ENCODE measurements at regions not wholly inside any gene's neighbourhood (a gene's known extent, or its start where the extent isn't known, plus 50 kb on each side); places are given as distances from the start of the nearest gene placed in this dataset.

DNA sequence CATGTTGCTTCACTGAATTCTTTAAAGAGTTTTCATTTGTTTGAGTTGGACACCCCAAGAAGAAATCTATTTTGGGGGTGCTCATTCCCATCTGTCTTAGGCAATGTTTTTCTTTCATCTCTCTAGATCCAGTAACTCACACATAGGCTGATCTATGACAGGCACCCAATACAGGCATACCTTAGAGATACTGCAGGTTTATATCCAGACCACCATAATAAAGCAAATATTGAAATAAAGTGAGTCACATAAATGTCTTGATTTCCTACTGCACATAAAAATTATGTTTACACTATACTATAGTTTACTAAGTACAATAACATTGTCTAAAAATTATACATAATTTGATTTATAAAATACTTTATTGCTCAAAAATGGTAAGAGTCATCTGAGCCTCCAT is 364.5 kb downstream of the MTRR start:
- TF ChIP-seq, protein P1, sequence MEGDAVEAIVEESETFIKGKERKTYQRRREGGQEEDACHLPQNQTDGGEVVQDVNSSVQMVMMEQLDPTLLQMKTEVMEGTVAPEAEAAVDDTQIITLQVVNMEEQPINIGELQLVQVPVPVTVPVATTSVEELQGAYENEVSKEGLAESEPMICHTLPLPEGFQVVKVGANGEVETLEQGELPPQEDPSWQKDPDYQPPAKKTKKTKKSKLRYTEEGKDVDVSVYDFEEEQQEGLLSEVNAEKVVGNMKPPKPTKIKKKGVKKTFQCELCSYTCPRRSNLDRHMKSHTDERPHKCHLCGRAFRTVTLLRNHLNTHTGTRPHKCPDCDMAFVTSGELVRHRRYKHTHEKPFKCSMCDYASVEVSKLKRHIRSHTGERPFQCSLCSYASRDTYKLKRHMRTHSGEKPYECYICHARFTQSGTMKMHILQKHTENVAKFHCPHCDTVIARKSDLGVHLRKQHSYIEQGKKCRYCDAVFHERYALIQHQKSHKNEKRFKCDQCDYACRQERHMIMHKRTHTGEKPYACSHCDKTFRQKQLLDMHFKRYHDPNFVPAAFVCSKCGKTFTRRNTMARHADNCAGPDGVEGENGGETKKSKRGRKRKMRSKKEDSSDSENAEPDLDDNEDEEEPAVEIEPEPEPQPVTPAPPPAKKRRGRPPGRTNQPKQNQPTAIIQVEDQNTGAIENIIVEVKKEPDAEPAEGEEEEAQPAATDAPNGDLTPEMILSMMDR (IDR thresholded peaks at IDR 0.05; ENCODE audit: unreplicated experiment) = no peak
- Mint-ChIP-seq H3K4me1 (ENCODE audit: low read depth, unreplicated experiment) (no peaks in the 10 kb centered on the region), H3K36me3 (ENCODE audit: insufficient read depth, unreplicated experiment) (no peaks in the 10 kb centered on the region), H3K9me3 (ENCODE audit: low read depth, unreplicated experiment) (peaks cover 19% of the 10 kb centered on the region), H3K27ac (ENCODE audit: unreplicated experiment) (no peak overlapping the region), H3K27me3 (ENCODE audit: unreplicated experiment) (no peaks in the 10 kb centered on the region), H3K4me3 (ENCODE audit: low read depth, unreplicated experiment) (no peak overlapping the region)
- intact Hi-C loops (cut with micrococcal nuclease; ENCODE audit: unreplicated experiment) = no loop called here
- no TSS peak for BruUV-seq (replicated peaks)
- CTCF ChIA-PET = interaction anchor here (0.7 kb wide), 1 partner anchor 419 kb away, joined by 5 read pairs; no protein-coding TSS in a partner anchor
- DNase-seq = no peak

DNA sequence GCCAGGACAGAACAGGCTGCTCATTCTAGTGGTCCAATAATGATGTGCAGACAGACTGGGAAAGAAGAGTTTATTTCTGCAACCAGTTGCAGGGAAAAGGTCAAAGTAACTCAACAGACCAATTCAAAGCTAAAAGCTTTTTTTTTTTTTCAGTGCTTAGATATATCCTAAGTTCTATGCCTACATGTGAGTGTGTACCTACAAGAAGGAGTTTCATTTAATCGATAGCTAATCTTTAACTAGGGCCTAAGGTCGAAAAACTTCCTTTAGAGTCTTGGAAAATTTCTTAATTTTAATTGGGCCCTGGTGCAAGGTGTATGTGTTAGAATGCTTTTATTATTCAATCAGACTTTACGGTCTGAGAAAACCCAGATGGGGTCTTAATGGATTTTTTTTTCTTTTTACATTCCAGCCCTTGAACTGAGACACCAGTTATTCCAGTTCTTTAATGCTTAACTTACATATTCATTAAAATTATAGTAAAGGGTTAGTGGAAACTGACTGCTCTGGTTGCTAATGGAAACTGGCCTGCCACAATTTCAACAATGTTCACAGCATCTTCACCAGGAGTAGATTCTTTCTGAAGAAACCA is 365.3 kb downstream of the MTRR start:
- no peak for DNase-seq
- H3K36me3 Mint-ChIP-seq (ENCODE audit: insufficient read depth, unreplicated experiment) = no peaks in the 10 kb centered on the region
- TF ChIP-seq, protein P1 (IDR thresholded peaks at IDR 0.05; ENCODE audit: unreplicated experiment) = no peak
- no peaks in the 10 kb centered on the region for H3K27me3 Mint-ChIP-seq (ENCODE audit: unreplicated experiment)
- no peaks in the 10 kb centered on the region for H3K4me1 Mint-ChIP-seq (ENCODE audit: low read depth, unreplicated experiment)
- H3K27ac Mint-ChIP-seq (ENCODE audit: unreplicated experiment) = no peak overlapping the region
- CTCF ChIA-PET = interaction anchor here (0.7 kb wide), 1 partner anchor 418 kb away, joined by 5 read pairs; no protein-coding TSS in a partner anchor
- H3K9me3 Mint-ChIP-seq (ENCODE audit: low read depth, unreplicated experiment) = peaks cover 15% of the 10 kb centered on the region
- intact Hi-C loops (cut with micrococcal nuclease; ENCODE audit: unreplicated experiment) = no loop called here
- no peak overlapping the region for H3K4me3 Mint-ChIP-seq (ENCODE audit: low read depth, unreplicated experiment)
- BruUV-seq (replicated peaks) = no TSS peak

DNA sequence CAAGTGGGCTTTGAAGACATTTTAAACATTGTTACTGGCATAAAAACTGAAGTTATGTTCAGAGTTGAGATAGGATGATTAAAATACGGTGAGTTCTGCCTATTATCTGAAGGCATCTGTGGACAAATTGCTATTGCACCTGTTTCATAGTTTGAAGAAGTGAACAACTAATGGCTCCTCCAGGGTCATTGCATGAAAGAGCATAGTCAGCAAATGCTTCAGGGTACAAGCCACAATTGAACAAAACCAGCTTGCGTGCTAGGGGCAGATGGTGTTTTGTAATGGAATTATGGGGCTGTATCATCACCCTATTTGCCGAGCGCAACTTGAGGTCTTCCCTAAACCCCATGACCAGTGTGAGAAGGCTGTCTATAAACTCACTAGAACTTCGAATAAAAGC is 369.1 kb downstream of the MTRR start:
- peaks cover 13% of the 10 kb centered on the region for H3K9me3 Mint-ChIP-seq (ENCODE audit: low read depth, unreplicated experiment)
- intact Hi-C loops (cut with micrococcal nuclease; ENCODE audit: unreplicated experiment) = no loop called here
- no TSS peak for BruUV-seq (replicated peaks)
- no peaks in the 10 kb centered on the region for H3K27me3 Mint-ChIP-seq (ENCODE audit: unreplicated experiment)
- no peaks in the 10 kb centered on the region for H3K36me3 Mint-ChIP-seq (ENCODE audit: insufficient read depth, unreplicated experiment)
- TF ChIP-seq, protein P1 (IDR thresholded peaks at IDR 0.05; ENCODE audit: unreplicated experiment) = no peak
- no peak overlapping the region for H3K4me3 Mint-ChIP-seq (ENCODE audit: low read depth, unreplicated experiment)
- DNase-seq = no peak
- no peaks in the 10 kb centered on the region for H3K4me1 Mint-ChIP-seq (ENCODE audit: low read depth, unreplicated experiment)
- no peak overlapping the region for H3K27ac Mint-ChIP-seq (ENCODE audit: unreplicated experiment)
- CTCF ChIA-PET = no interaction called here

DNA sequence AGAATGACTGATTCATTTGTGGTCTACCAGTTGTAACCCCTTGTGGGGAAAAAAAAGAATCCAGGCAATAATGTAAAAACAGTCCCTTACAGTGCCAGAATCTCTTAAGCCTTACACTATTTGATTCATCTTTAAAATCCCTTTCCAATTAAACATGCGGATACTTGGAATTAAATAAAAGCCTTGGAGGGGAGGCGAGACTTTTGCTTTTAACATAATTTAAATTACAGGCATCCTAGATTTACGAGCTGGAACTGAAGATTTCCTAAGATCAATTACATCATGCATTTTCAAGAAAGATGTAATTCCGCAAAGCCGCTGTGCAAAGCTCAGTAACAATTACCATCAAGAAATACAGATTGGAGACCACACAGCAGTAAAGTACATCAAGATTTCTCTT is 370.2 kb downstream of the MTRR start:
- H3K4me1 Mint-ChIP-seq (ENCODE audit: low read depth, unreplicated experiment) = no peaks in the 10 kb centered on the region
- H3K4me3 Mint-ChIP-seq (ENCODE audit: low read depth, unreplicated experiment) = no peak overlapping the region
- H3K36me3 Mint-ChIP-seq (ENCODE audit: insufficient read depth, unreplicated experiment) = no peaks in the 10 kb centered on the region
- intact Hi-C loops (cut with micrococcal nuclease; ENCODE audit: unreplicated experiment) = no loop called here
- TF ChIP-seq, protein P1 (IDR thresholded peaks at IDR 0.05; ENCODE audit: unreplicated experiment) = no peak
- no TSS peak for BruUV-seq (replicated peaks)
- CTCF ChIA-PET = no interaction called here
- no peak overlapping the region for H3K27ac Mint-ChIP-seq (ENCODE audit: unreplicated experiment)
- H3K27me3 Mint-ChIP-seq (ENCODE audit: unreplicated experiment) = no peaks in the 10 kb centered on the region
- DNase-seq = no peak
- H3K9me3 Mint-ChIP-seq (ENCODE audit: low read depth, unreplicated experiment) = peaks cover 13% of the 10 kb centered on the region
